Endothelial cell of umbilical vein (primary cell): ENCODE measurements at regions not wholly inside any gene's neighbourhood (a gene's known extent, or its start where the extent isn't known, plus 50 kb on each side); places are given as distances from the start of the nearest gene placed in this dataset.

Experiments
- BruUV-seq: library from RNA; stranded (reverse); fragments of 400-500 nt; replicated peaks from 2 replicates; lab custom pipeline; 2021; lab: Mats Ljungman, UMichigan
- CTCF ChIA-PET: fragments of 300-600, 350-600 bp; sonication (Branson Sonifier 250); formaldehyde crosslinking; loops from one replicate; lab custom pipeline; 2021; ENCODE audit warnings: antibody characterized with exemption, inconsistent platforms; lab: Charles Lee
- POLR2A ChIA-PET: fragments of 300-600, 350-600 bp; sonication (Branson Sonifier 250); formaldehyde crosslinking; loops from one replicate; lab custom pipeline; 2021; ENCODE audit warnings: antibody characterized with exemption, inconsistent platforms; lab: Charles Lee
- DNase-seq: peaks from one replicate; pipeline ENCODE4 v3.0.0-alpha.2; 2011; ENCODE audit warnings: low read depth, low spot score
- FAIRE-seq: peaks from 2 replicates; lab custom pipeline; 2011; peaks lifted over from hg19 to GRCh38; lab: Jason Lieb, UNC
- H2AFZ ChIP-seq: 2 replicates; pipeline ENCODE4 v1.6.0; 2012; ENCODE audit warnings: low read depth, low read length, control low read depth, inconsistent platforms
- H3K27ac ChIP-seq: 2 replicates; pipeline ENCODE4 v1.5.1; 2011; ENCODE audit warnings: low read depth, mild to moderate bottlenecking, control low read depth, low read length, moderate library complexity; ENCODE audit not compliant: insufficient read depth
- H3K27me3 ChIP-seq, 2 experiments: 2 replicates each; pipeline versions ENCODE4 v1.6.0 to v1.6.1; 2011; ENCODE audit warnings: low read length in 2 of 2, mixed read lengths in 1 of 2; ENCODE audit not compliant: control insufficient read depth in 2 of 2, insufficient read depth in 2 of 2
- H3K36me3 ChIP-seq, 2 experiments: 2 replicates in 1 of 2; 3 replicates in 1 of 2; pipeline ENCODE4 v1.5.1; 2011; ENCODE audit warnings: low read length in 2 of 2, mild to moderate bottlenecking in 1 of 2, moderate library complexity in 1 of 2; ENCODE audit not compliant: control insufficient read depth in 2 of 2, insufficient read depth in 2 of 2; ENCODE audit errors: extremely low read depth in 1 of 2
- H3K4me1 ChIP-seq: 3 replicates; pipeline ENCODE4 v1.5.1; 2011; ENCODE audit warnings: mild to moderate bottlenecking, low read length; ENCODE audit not compliant: control insufficient read depth, insufficient read depth; ENCODE audit errors: extremely low read depth
- H3K4me2 ChIP-seq: 2 replicates; pipeline ENCODE4 v1.6.1; 2011; ENCODE audit warnings: low read length, control low read depth, mixed read lengths; ENCODE audit not compliant: insufficient read depth
- H3K4me3 ChIP-seq, 3 experiments: fragments of 200-600 bp in 1 of 3; sonication (generic), shearing (Covaris generic) in 1 of 3; replicated peaks in 1 of 3; 2 replicates each; pipeline ENCODE4 v1.5.1; 2011 to 2016; ENCODE audit warnings: control low read depth in 3 of 3, low read length in 3 of 3, mild to moderate bottlenecking in 2 of 3, inconsistent platforms in 1 of 3, low read depth in 1 of 3, moderate library complexity in 1 of 3; ENCODE audit not compliant: insufficient read depth in 1 of 3
- H3K79me2 ChIP-seq: 2 replicates; pipeline ENCODE4 v1.6.0; 2012; ENCODE audit warnings: low read length, inconsistent platforms; ENCODE audit not compliant: control insufficient read depth, insufficient read depth
- H3K9ac ChIP-seq: replicated peaks from 2 replicates; pipeline ENCODE3; 2011; ENCODE audit warnings: low read length, control low read depth; ENCODE audit not compliant: insufficient read depth; ENCODE audit errors: extremely low read depth
- H3K9me1 ChIP-seq: replicated peaks from 3 replicates; pipeline ENCODE4 v1.6.0; 2011; ENCODE audit warnings: mild to moderate bottlenecking, low read length; ENCODE audit not compliant: control insufficient read depth, insufficient read depth; ENCODE audit errors: extremely low read depth
- H3K9me3 ChIP-seq: replicated peaks from 2 replicates; pipeline ENCODE4 v1.5.1; 2012; ENCODE audit warnings: low read length, inconsistent platforms; ENCODE audit not compliant: control insufficient read depth, insufficient read depth
- H4K20me1 ChIP-seq: replicated peaks from 2 replicates; pipeline ENCODE3; 2011; ENCODE audit warnings: mild to moderate bottlenecking, low read length; ENCODE audit not compliant: control insufficient read depth, insufficient read depth; ENCODE audit errors: extremely low read depth
- EZH2 ChIP-seq: IDR thresholded peaks from 2 replicates; pipeline ENCODE4 v1.6.1; 2012; ENCODE audit warnings: borderline replicate concordance, low read depth, mild to moderate bottlenecking, moderate library complexity, low read length, inconsistent platforms; ENCODE audit not compliant: severe bottlenecking
- FOS ChIP-seq: IDR thresholded peaks from 2 replicates; pipeline ENCODE4 v1.6.1; 2011; ENCODE audit warnings: mild to moderate bottlenecking, low read length, moderate library complexity, borderline replicate concordance; ENCODE audit not compliant: insufficient read depth
- GATA2 ChIP-seq: IDR thresholded peaks from 2 replicates; pipeline ENCODE4 v1.7.0; 2011; ENCODE audit warnings: low read depth, mild to moderate bottlenecking, moderate library complexity, mixed read lengths, low read length; ENCODE audit not compliant: insufficient read length, insufficient read depth
- JUN ChIP-seq: IDR thresholded peaks from 2 replicates; pipeline ENCODE4 v1.6.1; 2011; ENCODE audit warnings: borderline replicate concordance, low read depth; ENCODE audit not compliant: insufficient read length, insufficient read depth
- MYC ChIP-seq: IDR thresholded peaks from one replicate; pipeline ENCODE4 v1.6.1; 2011; ENCODE audit warnings: mild to moderate bottlenecking, low read depth, low read length
- POLR2A ChIP-seq: IDR thresholded peaks from 2 replicates; pipeline ENCODE4 v1.6.1; 2012; ENCODE audit warnings: low read depth, mild to moderate bottlenecking, control low read depth, low read length
- POLR2AphosphoS5 ChIP-seq: IDR thresholded peaks from 2 replicates; pipeline ENCODE4 v1.6.1; 2012; ENCODE audit warnings: low read depth, mild to moderate bottlenecking, control low read depth, low read length, moderate library complexity; ENCODE audit not compliant: insufficient read depth
- dilution Hi-C: fragments of 300-500 bp; cut with MboI; formaldehyde crosslinking; loops from one replicate; pipeline ENCODE4 v1.15.0; 2019; ENCODE audit warnings: low sequenced_read_pairs; ENCODE audit not compliant: extremely low pct_ligation_motif_present
- intact Hi-C: fragments of 100-400 bp; cut with micrococcal nuclease; formaldehyde crosslinking; loops from one replicate; pipeline ENCODE4 v1.10.0; 2022
- TF ChIP-seq, protein P1 (sequence below): IDR thresholded peaks from 2 replicates; pipeline ENCODE4 v1.6.1; 2011; ENCODE audit not compliant: insufficient read depth, insufficient read length
- TF ChIP-seq, protein P2 (sequence below), 2 donors: IDR thresholded peaks; 1 replicate in 1 of 2; 2 replicates in 1 of 2; pipeline ENCODE4 v1.5.1; 2011; ENCODE audit warnings: low read length in 2 of 2, mild to moderate bottlenecking in 2 of 2, moderate library complexity in 2 of 2, control low read depth in 1 of 2, inconsistent platforms in 1 of 2, low read depth in 1 of 2; ENCODE audit not compliant: insufficient read depth in 1 of 2; ENCODE audit errors: extremely low read depth in 1 of 2

DNA sequence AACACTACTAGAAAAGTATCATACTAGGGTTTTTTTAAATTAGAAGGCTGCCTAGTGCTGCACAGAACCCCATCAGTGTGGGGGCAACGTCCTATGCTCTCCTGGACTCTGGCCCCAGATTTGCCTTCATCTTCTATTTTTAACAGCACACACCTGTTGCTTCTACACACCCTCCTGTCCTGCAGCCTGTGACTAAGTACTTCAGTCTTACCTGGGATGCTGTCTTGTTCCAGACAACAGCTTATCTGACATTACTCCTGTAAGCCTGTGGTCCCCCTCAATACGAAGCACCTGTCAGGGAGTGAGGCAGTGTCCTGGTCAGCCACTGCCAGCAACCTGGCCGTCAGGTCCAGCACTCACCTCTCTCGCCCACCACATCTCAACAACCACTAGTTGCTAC is 247.6 kb upstream of the PSMD7 start:
- CTCF ChIA-PET: no interaction called here
- dilution Hi-C loops (no loop called here), intact Hi-C loops (no loop called here)
- Histone ChIP-seq H3K79me2 (no peaks in the 10 kb centered on the region), H2AFZ (no peak overlapping the region), H4K20me1 (no peaks in the 10 kb centered on the region), H3K9me3 (peaks cover 2% of the 10 kb centered on the region), H3K4me3 (no peak overlapping the region), H3K36me3 (no peaks in the 10 kb centered on the region), H3K9me1 (no peaks in the 10 kb centered on the region), H3K27me3 (no peaks in the 10 kb centered on the region), H3K9ac (no peak overlapping the region), H3K4me1 (no peaks in the 10 kb centered on the region), H3K27ac (no peak overlapping the region), H3K4me2 (no peak overlapping the region)
- TF ChIP-seq, protein P1, sequence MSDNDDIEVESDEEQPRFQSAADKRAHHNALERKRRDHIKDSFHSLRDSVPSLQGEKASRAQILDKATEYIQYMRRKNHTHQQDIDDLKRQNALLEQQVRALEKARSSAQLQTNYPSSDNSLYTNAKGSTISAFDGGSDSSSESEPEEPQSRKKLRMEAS: no peak
- TF ChIP-seq EZH2: no peak
- no peak for TF ChIP-seq POLR2A
- no peak for TF ChIP-seq POLR2AphosphoS5
- TF ChIP-seq, protein P2, sequence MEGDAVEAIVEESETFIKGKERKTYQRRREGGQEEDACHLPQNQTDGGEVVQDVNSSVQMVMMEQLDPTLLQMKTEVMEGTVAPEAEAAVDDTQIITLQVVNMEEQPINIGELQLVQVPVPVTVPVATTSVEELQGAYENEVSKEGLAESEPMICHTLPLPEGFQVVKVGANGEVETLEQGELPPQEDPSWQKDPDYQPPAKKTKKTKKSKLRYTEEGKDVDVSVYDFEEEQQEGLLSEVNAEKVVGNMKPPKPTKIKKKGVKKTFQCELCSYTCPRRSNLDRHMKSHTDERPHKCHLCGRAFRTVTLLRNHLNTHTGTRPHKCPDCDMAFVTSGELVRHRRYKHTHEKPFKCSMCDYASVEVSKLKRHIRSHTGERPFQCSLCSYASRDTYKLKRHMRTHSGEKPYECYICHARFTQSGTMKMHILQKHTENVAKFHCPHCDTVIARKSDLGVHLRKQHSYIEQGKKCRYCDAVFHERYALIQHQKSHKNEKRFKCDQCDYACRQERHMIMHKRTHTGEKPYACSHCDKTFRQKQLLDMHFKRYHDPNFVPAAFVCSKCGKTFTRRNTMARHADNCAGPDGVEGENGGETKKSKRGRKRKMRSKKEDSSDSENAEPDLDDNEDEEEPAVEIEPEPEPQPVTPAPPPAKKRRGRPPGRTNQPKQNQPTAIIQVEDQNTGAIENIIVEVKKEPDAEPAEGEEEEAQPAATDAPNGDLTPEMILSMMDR (IDR thresholded peaks at IDR 0.05; ENCODE audit: extremely low read depth in 1 of 2, insufficient read depth in 1 of 2, low read depth in 1 of 2, low read length in 2 of 2): no peak
- TF ChIP-seq MYC: no peak
- TF ChIP-seq FOS: no peak
- TF ChIP-seq GATA2: no peak
- no peak for TF ChIP-seq JUN
- DNase-seq: no peak
- no TSS peak for BruUV-seq
- POLR2A ChIA-PET: no interaction called here
- no peak for FAIRE-seq
